GM04503 (cell line): ENCODE measurements at regions not wholly inside any gene's neighbourhood (a gene's known extent, or its start where the extent isn't known, plus 50 kb on each side); places are given as distances from the start of the nearest gene placed in this dataset.
"Not testable (repeated sequence)": the region's sequence is repeated elsewhere in the genome, so short reads cannot be mapped to it uniquely, and the experiment has no call there.

Experiments used
- DNase-seq: peaks from one replicate; pipeline ENCODE4 v3.0.0-alpha.2; 2012; ENCODE audit warnings: low read depth

GRCh38 chr11:23252426-23252825 is 392.2 kb upstream of the CCDC179 start:
- no peak for DNase-seq

GRCh38 chr11:23257088-23257487 is 396.8 kb upstream of the CCDC179 start:
- DNase-seq = no peak

GRCh38 chr11:23257556-23257955 is 397.3 kb upstream of the CCDC179 start:
- no peak for DNase-seq

GRCh38 chr11:23263466-23263865 is 403.2 kb upstream of the CCDC179 start:
- DNase-seq = no peak

GRCh38 chr11:23272095-23272494 is 411.8 kb upstream of the CCDC179 start:
- DNase-seq = no peak

GRCh38 chr11:23278121-23278520 is 417.8 kb upstream of the CCDC179 start:
- peak; percentile 37 for DNase-seq

- DNase-seq = peak; percentile 26
Measured at GRCh38 chr11:23280088-23280487, 419.8 kb upstream of the CCDC179 start.

GRCh38 chr11:23283666-23284065 is 423.4 kb upstream of the CCDC179 start:
- DNase-seq = no peak

GRCh38 chr11:23284631-23285030 is 424.4 kb upstream of the CCDC179 start:
- DNase-seq = peak; percentile 47

GRCh38 chr11:23288003-23288783 is 427.9 kb upstream of the CCDC179 start:
- DNase-seq = peak; percentile 96

- DNase-seq = no peak
Measured at GRCh38 chr11:23295241-23295640, 435.0 kb upstream of the CCDC179 start.

- DNase-seq = no peak
Measured at GRCh38 chr11:23308041-23308440, 447.8 kb upstream of the CCDC179 start.

- DNase-seq = no peak
Measured at GRCh38 chr11:23310276-23310675, 450.0 kb upstream of the CCDC179 start.

- DNase-seq = no peak
Measured at GRCh38 chr11:23311986-23312940, 452.0 kb upstream of the CCDC179 start.

- DNase-seq = no peak
Measured at GRCh38 chr11:23313001-23313400, 452.7 kb upstream of the CCDC179 start.

GRCh38 chr11:23314162-23314561 is 453.9 kb upstream of the CCDC179 start:
- no peak for DNase-seq

- DNase-seq = no peak
Measured at GRCh38 chr11:23315286-23315685, 455.0 kb upstream of the CCDC179 start.

- DNase-seq = no peak
Measured at GRCh38 chr11:23317816-23318215, 457.5 kb upstream of the CCDC179 start.

- no peak for DNase-seq
Measured at GRCh38 chr11:23318670-23319069, 458.4 kb upstream of the CCDC179 start.

GRCh38 chr11:23320131-23320530 is 459.9 kb upstream of the CCDC179 start:
- DNase-seq = no peak

- not testable (repeated sequence) for DNase-seq
Measured at GRCh38 chr11:23335586-23335985, 475.3 kb upstream of the CCDC179 start.

GRCh38 chr11:23336961-23337360 is 476.7 kb upstream of the CCDC179 start:
- no peak for DNase-seq

- DNase-seq = no peak
Measured at GRCh38 chr11:23353611-23354010, 493.3 kb upstream of the CCDC179 start.
